Left renal cortex interstitium (tissue), 4 donors: ENCODE measurements at regions not wholly inside any gene's neighbourhood (a gene's known extent, or its start where the extent isn't known, plus 50 kb on each side); places are given as distances from the start of the nearest gene placed in this dataset.
"Not testable (repeated sequence)": the region's sequence is repeated elsewhere in the genome, so short reads cannot be mapped to it uniquely, and the experiment has no call there.

Source experiments
- DNase-seq, 4 donors: peaks; one replicate each; pipeline ENCODE4 v3.0.0-alpha.2; 2013; ENCODE audit warnings: low read depth in 4 of 4, low spot score in 2 of 4, missing footprints in 1 of 4

DNA sequence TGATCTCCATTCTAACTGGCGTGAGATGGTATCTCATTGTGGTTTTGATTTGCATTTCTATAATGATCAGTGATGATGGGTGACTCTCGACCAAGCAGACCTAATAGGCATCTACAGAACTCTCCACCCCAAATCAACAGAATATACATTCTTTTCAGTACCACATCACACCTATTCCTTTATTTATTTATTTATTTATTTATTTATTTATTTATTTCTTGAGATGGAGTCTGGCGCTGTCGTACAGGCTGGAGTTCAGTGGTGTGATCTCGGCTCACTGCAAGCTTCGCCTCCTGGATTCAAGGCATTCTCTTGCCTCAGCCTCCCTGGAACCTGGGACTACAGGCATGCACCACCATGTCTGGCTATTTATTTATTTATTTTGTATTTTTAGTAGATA, 496.3 kb downstream of the TENT5A start:
- not testable (repeated sequence) for DNase-seq

DNA sequence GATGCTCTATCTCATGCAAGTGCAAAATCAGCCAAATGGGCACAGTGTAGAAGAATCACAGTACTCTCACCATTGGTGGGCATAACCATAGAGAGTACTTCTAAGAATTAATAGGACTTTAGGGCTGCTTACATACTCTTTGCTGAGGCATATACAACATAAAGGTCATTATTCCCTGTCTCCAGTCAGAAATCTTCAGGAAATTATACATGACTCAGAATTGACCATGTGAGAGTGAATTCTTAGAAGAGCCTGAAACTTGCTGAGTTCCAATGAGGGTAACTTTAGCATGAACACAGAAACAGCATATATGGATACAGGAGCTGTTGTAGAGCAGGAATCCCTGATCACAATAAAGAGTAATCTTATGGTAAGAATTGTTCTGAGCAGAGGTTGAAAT, 498.7 kb downstream of the TENT5A start:
- no peak for DNase-seq

DNA sequence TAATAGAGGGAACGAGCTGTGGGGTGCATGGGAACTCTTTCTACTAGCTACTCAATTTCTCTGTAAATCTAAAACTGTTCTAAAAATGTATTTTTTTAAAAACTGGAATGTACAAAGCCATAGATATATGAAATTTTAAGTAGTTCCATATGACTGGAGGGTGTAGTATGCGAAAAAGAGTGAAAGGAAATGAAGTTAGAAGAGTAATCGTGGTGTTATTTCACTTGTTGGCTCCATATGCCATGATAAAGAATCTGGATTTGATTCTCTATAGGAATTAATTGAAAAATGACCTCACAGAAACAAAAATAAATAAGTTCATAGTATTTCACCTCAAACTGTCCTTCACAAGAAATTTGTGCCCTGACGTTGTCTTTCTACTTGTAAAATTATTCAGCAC, 500.2 kb downstream of the TENT5A start:
- DNase-seq = no peak

- DNase-seq = no peak
Observed at GRCh38 chr6:81246200-81246599, 506.3 kb downstream of the TENT5A start.

GRCh38 chr6:81242624-81243023, 509.9 kb downstream of the TENT5A start:
- DNase-seq = no peak

- peak in 1 of 4 donors; percentile 6 for DNase-seq
Observed at GRCh38 chr6:81241126-81242041, 511.1 kb downstream of the TENT5A start.

GRCh38 chr6:81238390-81238789, 514.1 kb downstream of the TENT5A start:
- DNase-seq = no peak

DNA sequence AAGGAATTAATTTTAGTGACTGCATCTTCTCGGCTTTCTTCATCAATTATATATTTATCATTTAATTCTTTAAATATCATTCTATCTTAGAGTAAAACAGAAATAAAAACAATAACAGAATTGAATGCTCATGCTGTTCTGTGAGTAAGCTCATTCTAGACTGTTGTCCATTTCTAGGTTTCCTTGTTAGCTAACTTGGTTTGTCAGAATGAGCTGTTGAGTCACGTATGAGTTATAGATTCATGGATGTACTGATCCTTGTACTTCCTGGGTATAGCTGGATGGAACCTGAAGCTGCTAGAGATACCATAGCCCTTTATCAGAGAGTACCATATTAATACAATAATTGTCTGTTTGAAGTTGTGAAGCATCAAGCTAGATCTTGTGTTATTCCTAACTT, 515.3 kb downstream of the TENT5A start:
- no peak for DNase-seq

GRCh38 chr6:81235512-81235911, 517.0 kb downstream of the TENT5A start:
- no peak for DNase-seq

- DNase-seq = no peak
Observed at GRCh38 chr6:81233990-81234389, 518.5 kb downstream of the TENT5A start.

- DNase-seq = no peak
Observed at GRCh38 chr6:81228912-81229555, 523.4 kb downstream of the TENT5A start.

GRCh38 chr6:81226957-81227356, 525.5 kb downstream of the TENT5A start:
- no peak for DNase-seq

- DNase-seq = no peak
Observed at GRCh38 chr6:81216668-81217067, 535.8 kb downstream of the TENT5A start.

DNA sequence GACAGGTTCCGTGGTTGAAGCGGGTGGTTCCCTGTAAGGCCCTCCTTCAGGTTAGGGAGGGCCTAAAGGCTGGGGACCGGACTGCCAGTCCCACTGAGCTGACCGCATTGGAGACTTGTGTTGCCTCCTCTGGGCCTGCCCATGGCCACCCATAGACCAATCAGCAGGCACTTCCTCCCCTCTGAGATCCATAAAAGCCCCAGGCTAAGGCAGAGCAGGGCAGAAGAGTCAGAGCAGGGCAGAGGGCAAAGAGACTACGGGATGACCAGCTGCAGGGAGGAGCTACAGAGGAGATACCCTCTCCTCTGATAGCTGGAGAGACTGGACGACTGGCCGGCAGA, 537.4 kb downstream of the TENT5A start:
- DNase-seq = no peak

- no peak for DNase-seq
Observed at GRCh38 chr6:81214414-81215091, 537.9 kb downstream of the TENT5A start.

- no peak for DNase-seq
Observed at GRCh38 chr6:81204731-81205130, 547.8 kb downstream of the TENT5A start.

DNA sequence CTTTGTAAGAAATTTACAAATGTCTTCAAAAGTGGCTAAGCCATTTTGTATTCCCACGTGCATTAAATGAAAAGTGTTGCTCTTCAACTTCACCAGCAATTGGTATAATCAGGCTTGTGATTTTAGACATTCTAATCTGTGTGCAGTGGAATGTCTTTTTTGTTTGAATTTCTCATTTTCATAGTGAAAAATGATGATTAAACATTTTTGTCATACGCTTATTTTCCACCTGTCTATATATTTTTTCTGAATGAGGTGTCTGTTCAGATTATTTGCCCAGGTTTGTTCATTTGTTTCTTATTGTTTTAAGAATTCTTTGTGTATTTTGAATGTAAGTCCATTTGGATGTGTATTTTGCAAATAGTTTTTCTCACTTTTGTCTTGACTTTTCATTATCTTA, 558.1 kb downstream of the TENT5A start:
- no peak for DNase-seq

DNA sequence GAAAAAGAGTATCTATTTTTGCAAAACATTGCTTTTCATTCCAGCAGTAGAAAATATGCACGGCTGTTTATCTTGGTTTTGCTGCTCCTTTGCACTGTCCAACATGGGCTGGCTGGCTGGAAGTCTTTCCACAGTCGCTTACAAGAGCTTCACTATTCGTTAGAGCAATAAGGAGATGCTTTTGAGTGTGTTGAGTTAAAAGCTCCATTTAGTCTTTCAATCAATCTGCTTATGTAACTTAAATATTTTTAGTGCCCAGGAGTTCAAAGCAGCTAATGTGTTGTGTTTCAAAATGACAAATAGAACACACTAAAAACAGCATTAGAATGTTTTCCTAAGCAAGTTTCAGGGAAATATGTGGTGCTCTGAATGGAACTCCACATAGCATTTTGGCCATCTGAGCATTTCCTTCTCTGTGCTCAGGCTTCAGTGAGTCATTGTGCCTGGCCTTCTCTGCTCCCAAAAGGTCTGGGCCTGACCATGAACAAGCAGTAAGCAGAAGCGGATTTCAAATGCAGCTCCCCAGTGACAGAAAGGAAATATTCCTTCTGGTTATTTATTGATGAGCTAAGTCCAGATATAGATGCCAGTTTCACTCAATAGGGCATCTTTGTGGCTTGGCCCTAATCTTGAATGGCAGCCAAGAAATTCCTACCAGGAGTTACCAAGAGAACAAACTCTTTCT, 580.3 kb downstream of the TENT5A start:
- DNase-seq = no peak

- DNase-seq = no peak
Observed at GRCh38 chr6:81169166-81169565, 583.3 kb downstream of the TENT5A start.

DNA sequence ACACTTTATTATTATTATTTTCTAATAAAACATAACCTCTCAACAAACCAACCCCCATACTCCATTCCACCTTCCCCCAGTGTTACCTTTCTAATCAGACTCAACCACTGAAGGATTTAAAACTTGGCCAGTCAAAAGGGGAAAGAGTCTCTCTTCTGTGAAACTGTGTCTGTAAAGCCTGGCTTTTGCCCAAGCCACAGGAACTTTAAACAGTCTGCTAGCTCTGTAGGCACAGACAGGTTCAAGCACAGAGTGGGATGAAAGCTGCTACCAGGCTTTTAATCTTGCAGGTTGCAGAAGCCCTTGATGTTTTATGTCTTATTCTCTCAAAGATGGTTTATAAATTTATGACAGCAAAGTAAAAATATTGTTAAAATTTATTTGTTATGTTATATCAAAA, 585.7 kb downstream of the TENT5A start:
- DNase-seq = no peak

GRCh38 chr6:81158956-81159355, 593.5 kb downstream of the TENT5A start:
- no peak for DNase-seq
